Limb (tissue), 2 donors: ENCODE measurements at regions not wholly inside any gene's neighbourhood (a gene's known extent, or its start where the extent isn't known, plus 50 kb on each side); places are given as distances from the start of the nearest gene placed in this dataset.

Experiments
- DNase-seq, 2 donors: peaks; one replicate each; pipeline ENCODE4 v3.0.0-alpha.2; 2016; ENCODE audit errors: extremely low spot score in 2 of 2

DNA sequence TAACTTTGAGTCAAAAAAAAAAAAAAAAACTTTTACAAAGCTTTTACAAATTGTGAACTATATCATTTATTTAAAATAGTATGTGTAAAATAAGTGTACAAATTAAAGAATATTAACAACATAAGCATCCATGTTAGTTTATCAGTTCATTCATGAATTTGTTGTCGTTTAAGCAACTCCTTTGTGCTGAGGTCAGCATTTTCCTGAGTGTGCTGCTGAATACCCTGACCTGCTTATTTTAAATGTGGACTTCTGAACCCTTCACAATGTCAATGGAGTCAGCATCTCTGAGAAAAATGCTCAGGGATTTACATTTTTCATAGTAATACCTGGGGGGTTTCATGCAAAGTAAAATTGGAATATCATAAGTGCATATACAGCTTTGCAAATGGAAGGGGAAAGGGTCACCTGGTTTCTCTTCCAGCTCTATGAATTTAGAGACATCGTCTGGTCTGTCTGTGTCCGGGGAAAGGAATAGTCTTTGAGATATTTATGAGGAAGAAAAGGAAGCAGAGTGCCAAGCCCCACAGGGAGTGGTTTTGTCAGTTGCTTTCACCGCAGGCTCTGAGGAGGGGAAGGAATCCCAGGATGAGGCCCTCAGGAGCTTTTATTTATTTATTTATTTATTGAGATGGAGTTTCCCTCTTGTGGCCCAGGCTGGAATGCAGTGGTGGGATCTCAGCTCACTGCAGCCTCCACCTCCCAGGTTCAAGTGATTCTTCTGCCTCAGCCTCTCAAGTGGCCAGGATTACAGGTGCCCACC is 125.5 kb upstream of the SVIL start:
- no peak for DNase-seq

DNA sequence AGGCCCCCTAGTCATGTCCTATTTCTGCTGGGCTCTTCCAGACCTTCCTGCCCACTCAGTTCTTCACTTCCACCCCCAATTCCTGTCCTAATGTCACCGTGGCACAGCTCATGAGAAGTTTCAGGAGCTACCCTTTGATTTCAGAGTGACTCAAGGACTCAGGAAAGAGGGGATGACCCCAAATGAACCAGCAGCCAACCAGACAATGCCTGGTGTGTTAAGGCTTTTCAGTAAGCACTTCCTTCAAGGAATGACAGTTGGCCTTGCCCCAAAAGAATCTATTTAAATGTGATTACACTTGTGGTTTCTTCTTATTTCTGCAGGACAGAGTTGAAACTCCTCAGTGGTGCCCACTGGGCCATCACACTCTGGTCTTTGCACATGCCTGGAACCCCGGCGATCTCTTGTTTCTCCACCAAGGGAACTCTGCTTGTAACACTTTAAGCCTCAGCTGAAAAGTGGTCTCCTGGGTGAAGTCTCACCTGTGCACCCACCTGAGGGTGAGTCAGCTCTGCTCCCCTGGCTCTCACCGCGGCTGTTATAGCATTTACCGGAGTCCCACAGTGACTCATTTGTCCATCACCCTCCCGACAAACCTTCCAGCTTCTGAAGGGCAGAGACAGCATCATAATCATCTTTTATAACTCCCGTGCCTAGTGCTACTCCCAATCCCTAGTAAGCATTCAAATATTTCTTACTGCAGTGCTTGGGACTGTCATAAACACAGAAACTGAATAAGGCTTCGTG is 123.0 kb upstream of the SVIL start:
- no peak for DNase-seq

DNA sequence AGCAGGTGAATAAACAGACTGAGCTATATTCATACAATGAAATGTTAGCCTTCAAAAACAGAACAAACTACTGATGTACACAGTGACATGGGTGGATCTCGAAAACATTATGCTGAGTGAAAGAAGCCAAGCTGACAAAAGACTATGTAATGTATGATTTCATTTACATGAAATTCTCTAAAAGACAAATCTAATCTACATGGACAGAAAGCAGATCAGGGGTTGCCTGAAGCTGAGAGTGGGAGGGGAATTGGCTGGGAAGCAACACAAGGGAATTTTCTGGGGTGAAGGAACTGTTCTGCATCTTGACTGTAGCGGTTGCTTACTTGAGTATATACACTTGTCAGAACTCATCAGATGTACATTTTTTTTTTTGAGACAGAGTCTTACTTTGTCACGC is 121.7 kb upstream of the SVIL start:
- no peak for DNase-seq

DNA sequence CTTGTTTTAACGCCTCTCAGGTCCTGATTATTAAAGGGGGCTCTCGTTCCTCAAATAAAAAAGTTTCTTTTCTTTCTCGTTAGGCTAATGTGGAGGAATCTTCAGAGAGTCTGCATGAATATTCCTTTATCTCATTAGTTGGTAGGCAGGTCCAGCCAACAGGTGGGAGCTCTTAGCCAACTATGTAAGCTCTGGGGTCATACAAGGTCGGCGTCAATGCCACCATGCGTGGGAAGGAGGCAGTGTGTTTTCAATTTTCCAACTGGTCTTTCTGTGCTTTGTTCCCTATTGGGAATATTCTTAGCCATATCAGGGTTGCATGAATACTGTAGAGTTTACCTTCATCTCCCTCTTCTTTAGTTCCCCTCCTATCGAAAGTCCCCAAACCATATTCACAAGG is 118.5 kb upstream of the SVIL start:
- no peak for DNase-seq

DNA sequence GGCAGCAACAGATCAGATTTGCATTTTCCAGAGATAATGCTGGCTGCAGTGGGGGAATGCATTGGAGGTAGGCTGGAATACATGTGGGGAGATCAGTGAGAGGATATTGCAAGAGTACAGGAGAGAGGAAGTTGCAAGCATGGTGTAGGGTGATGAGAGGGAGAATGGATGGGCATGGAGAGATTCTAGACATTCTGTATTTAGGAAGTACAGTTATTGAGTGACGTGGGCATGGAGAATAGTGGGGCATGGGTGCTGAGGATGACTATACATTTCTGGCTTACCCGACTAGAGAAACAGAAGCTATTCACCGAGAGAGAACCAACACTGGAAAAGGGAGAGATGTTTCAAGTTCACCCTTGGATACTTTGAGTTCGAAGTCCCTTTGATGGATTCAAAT is 116.9 kb upstream of the SVIL start:
- DNase-seq, result no peak

DNA sequence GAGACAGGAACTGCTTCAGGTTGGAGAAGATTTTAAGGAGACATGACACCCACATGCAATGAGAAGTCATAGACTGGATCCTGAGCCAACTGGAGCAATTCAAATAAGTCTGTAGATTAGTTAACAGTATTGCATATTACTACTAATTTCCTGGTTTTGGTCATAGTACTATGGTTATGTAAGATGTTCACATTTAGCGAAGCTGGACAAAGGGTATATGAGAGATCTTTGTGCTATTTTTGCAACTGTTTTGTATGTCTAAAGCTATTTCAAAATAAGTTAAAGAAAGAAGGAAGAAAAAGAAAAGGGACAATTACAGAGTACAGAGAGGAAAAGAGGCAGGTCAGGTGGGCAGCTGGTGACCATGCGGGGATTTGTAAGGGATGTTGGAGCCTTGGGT is 116.5 kb upstream of the SVIL start:
- no peak for DNase-seq

DNA sequence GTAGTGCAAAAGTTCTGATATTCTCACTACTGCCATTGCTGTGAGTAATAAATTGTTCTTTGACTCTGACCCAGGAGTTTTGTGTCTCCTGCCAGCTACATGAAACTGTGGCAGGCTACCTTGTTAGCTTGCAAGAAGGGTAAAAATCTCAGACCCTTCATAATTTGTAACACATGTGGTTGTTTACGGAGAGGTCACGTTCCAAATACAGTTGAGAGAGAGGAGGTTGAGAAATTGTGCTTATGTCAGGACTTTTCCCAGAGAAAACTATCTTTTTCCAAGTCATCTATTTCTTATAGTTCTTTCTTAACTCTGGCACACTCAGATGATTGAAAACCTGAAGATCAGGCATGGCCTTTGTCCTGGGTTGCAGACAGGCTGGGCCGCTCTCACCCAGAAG is 114.4 kb upstream of the SVIL start:
- DNase-seq, result no peak

DNA sequence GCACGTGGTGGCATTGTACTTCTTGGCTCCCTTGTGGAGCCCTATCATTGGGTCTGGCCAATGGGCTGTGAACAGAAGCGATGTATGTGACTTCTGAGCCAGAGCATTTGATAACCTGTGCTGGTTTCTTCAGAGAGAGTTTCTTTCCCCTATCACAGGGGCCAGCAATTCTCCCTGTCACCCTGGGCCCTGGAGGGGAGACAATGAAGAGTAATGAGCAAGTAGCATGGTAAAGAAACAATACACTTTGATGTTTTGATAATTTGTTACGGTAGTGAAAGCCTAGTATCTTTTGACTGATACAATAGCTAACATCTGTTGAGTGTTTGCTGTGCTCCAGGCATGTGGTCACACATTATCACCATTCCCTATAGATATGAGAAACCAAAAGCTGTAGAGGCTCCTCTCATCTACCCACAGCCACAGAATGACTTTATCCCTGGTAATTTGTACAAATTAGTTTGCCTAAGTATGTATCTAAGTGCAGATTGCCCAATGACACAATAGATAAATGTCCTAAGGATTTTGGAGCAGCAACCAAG is 113.4 kb upstream of the SVIL start:
- DNase-seq, result no peak

DNA sequence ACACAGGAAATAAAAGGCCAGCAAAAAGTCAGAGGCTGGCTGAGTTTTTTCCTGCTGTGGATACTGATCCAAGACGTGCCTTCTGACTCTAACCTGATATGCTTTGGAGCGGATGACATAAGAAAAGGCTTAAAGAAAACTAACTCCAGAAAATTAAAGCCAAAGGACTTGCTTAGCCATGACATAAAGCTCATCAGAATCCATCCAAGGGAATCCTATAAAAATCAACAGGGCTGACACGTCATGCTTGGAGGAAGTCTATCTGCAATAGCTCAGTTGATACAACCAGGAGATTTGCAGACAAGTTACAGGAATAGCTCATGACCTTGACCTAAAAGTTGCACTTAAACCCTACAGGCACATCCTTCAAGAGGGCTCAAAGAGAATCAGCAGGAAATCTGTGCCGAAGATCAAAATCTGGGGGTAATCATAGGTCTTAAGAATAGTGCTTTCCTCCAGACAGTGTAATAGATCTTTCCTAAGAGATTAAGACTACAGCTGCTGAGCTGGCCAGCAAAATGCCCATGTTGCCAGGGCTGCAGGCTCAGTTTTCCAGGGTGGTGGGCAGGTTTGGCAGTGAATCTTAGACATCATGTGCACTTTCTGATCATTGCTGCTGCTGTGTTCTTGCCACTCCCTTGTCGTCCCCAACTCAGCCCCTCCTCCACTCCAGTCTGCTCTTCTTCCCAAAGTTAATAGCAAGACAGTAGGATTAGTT is 111.5 kb upstream of the SVIL start:
- DNase-seq, result no peak

DNA sequence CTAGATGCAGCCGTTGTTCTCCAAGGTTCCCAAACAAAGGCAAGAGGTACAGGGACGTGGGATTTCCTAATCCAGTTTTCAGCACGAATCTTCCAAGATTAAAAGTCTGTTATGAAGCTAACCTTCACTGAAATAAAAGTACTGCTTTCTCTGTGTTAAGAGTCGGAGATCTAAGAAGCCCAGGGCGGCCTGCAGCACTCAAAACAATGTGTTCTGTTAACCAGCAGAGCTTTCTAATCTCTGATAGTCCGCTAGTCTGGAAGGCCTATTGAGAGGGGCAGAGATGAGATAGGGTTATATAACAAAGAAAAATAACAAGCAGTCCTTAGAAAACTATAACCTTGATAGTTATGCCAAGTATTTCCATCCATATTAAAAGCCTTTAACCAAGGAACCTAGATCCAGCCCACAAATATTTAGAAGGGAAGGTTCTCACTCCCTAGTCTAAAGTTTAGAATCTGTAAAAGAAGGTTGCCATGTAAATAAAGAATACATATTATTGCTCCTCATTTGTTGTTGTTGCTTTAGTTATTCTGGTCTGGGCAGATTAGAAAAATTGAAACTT is 106.3 kb upstream of the SVIL start:
- no peak for DNase-seq

DNA sequence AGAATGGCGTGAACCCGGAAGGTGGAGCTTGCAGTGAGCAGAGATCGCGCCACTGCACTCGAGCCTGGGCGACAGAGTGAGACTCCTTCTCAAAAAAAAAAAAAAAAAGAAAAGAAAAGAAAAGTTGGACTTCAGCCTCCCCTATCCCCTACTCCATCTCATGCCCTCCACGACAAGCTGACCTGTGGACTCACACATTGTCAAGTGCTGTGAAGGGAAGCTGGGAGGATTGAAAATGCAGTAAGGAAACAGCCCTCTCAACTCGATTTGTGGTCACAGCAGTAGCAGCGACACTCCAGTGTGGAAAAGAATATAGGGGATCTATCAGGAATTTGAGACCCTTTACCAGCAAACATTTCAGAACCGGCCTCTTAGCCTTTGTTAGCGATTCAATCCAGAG is 103.6 kb upstream of the SVIL start:
- no peak for DNase-seq

DNA sequence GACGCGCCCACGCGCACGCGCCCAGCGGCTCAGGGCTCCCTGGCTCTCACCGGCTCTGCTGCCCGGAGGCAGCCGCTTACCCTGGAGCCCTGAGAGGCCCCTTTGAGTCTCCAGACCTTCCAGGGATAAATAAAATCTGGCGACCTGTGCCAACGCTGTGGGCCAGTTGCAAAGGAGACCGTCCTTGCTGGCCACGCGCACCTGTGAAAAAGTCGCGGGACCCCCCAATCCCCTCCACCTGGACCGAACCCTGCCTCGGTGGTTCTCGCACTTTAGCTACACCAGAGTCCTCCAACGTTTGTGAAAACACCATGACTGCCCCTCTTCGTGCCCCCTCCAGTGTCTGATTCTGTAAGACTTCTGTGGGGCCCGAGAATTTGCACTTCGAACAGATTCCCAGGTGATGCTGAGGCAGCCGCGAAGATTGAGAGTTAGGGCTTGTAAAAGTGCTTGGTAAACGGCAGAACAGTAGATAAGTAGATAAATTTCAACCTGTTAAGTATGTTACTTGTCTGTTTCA is 102.4 kb upstream of the SVIL start:
- DNase-seq, result peak in 1 of 2 donors; percentile 47

DNA sequence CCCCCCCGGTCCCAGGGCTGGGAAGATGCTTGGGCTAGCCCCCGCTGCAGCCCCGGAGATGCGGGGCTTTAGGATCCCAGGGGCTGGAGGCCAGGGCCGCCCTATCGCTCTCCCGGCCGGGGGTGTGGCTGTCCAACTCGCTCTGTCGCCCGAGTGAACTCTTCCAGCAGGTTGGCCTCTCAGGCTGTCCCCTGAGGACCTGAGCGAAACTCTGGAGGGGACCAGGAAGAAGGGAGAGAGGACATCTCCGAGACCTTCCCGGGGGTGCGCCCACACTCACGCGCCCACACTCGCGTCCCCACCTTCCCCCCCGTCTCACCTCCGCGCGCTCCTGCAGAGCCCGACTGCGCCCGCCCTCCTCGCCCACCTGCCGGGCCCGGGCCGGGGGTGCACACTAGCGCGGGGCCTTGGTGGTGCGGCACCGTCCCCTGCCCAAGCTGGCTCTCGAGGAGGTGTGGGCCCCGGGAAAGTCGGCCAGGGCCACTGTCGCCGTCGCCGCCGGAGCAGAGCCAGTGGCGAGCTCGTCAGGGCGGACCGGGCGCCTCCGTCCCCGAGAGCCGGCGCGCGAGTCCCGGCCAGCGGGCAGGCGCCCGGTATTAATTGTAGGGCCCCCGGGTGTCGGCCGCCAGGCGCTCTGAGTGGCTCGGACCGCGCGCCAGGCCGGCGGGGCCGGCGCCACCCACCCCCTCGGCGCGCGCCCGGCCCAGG is 101.7 kb upstream of the SVIL start:
- peak; percentile 60 to 80 for DNase-seq

DNA sequence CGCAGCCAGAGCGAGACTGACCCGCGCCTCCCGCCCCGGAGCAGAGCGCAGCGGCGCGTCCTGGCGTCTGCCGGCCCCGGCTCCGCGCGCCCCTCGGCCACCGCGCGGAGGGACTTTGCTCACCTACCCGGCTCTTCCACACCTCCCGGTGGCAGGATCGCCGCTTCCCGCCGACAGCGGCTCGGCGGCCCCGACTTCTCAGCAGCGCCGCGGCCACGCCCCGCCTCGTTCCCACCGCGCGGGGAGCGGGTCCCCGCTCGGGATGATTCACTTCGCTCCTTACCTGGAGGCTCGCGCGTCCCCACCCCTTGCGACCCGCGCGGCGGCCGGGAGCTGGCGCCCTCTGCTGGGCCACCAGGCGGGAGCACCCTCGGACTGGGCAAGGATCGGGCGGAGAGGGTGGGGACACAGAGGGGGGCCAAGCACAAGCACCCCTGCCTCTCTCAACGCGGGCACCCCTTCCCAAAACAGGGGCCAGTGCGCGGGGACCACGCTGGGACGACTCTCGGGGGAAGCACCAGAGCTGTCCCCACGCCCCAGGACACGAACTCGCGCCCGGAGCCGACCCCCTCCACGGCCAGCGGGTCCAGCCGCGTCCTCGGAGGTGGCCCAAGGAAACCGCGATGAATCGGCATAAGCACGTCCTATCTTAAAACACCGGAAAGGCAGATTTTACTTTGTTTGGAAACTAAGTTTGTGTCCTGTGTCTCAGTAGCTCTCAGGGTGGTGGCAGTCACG is 101.0 kb upstream of the SVIL start:
- peak; percentile 77 to 92 for DNase-seq

DNA sequence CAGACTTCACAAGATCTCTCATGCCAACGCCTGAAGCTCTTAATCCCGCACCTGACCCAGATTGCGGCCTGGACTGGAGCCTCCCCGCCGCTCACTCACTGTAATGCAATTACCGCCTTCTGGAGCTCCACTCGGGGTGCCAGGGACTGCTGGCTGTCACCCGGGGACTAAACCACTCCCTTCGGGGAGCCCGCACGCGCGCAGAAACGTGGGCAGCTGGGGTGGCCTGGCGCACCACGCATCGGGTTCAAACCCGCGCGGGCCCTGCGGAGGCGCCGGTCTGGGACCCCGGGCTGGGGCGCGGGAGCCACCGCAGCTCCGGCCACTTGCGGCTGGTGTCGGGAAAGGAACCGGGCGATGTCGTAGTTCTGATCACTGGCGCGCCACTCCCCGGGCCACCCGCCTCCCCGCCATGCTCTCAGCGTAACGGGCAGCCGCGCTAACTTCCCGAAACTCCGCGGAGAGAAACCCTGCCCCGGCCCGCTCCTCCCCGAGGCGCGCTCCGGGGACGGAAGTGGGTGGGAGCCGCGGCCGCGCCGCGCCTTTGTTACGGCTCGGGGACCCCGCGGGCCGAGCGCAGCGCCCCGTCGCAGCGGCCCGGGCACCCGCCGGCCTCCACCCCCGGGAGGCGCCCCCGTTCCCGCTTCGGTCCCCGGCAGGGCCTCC is 100.3 kb upstream of the SVIL start:
- DNase-seq, result peak in 1 of 2 donors; percentile 73

DNA sequence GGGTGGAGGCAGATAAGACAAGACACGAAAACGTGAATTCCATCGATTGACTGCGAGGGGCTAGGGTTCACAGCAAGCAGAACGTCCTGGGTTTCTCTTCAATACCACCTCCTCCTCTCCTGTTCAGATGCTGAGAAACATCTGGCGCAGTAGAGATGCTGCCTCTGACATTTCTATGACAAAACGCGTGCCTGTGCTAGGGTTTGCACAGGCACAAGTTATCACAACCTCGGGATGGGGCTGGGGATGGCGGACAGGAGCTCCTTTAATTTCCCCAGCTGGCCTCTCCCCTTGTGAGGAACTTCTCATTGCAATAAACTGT is 99.8 kb upstream of the SVIL start:
- no peak for DNase-seq

DNA sequence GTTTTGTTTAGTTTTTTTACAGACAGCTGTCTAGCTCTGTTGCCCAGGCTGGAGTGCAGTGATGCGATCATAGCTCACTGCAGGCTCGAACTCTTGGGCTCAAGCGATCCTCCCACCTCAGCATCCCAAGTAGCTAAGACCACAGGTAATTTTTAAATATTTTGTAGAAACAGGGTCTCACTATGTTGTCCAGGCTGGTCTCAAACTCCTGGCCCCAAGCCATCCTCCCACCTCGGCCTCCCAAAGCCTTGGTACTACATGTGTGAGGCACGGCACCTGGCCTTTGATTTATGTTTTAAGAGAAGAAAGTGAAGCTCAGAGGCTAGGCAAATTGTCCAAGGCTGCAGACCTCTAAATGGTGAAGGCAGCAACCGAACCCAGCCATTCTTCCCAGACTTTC is 98.6 kb upstream of the SVIL start:
- no peak for DNase-seq

DNA sequence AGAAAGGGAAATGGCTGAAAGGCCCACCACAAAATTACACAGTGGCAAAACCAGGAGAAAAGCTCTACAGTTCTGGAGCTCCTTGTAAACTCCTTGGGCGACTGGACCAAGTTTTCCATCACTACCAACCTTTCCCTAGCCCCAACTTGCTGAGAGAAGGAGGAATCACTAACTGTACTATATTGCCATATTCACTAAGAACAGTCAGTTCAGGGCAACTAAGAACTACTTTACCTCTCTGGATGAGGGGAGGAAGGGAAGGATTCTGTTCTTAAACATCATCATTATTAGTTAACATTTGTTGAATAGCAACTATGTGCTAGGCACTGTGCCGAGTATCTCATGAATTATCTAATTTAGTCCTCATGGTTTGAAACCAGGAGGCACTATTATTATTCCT is 98.1 kb upstream of the SVIL start:
- no peak for DNase-seq

DNA sequence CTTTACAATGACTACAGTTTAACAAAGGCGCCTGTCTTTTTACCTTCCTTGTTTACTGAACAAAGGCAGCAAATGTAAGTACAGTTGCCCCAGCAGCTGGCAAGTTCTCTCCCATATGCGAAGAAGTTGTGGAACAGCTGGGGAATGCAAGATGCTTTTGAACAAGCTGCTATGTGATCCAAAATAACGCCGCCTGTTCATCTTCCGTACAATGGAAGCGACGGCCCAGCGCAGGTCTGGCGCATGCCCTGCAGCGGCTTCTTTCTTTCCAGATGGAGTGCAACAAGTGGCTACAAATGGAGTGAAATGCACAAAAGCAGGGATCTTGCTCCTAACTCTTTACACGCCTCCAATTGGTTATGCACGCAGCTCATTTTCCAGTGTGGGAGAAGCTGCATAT is 97.0 kb upstream of the SVIL start:
- DNase-seq, result peak; percentile 72 to 86

DNA sequence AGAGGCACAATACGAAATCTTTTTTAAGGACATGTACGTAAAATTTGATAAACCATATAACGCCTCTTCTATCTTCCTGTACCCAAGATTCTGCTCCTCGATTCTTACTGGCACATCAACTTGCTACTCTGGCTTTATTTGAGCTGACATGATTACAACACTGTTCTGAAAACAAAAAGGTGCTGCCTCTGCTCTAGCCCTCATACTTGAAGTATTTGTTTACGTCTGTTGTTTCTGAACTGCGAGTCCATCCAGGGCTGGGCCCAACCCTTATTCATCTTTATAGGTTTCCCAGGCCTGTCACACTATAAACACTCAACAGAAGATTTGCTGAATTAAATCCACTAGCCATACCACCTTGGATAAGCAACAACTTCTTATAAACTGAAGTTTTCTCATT is 96.2 kb upstream of the SVIL start:
- no peak for DNase-seq
